H1 (cell line): ENCODE measurements at regions not wholly inside any gene's neighbourhood (a gene's known extent, or its start where the extent isn't known, plus 50 kb on each side); places are given as distances from the start of the nearest gene placed in this dataset.

ENCODE experiments used
- CTCF ChIA-PET: fragments of 300-600 bp; sonication (Branson Sonifier 250); formaldehyde crosslinking; loops from one replicate; lab custom pipeline; 2021; ENCODE audit not compliant: partially characterized antibody; lab: Charles Lee
- POLR2A ChIA-PET: fragments of 300-600 bp; sonication (Branson Sonifier 250); formaldehyde crosslinking; loops from one replicate; lab custom pipeline; 2021; ENCODE audit warnings: inconsistent platforms; ENCODE audit not compliant: partially characterized antibody; lab: Charles Lee
- DNase-seq, 2 experiments: peaks; one replicate each; pipeline versions ENCODE4 v3.0.0 to v3.0.0-alpha.2; 2010 to 2022; ENCODE audit warnings: low spot score in 2 of 2, low read depth in 1 of 2, mixed read lengths in 1 of 2
- FAIRE-seq: peaks from 2 replicates; lab custom pipeline; 2011; peaks lifted over from hg19 to GRCh38; lab: Jason Lieb, UNC
- H2AFZ ChIP-seq: 2 replicates; pipeline ENCODE4 v1.8.1; 2012; ENCODE audit warnings: low read length, inconsistent platforms
- H2AK5ac ChIP-seq: 2 replicates; pipeline ENCODE4 v1.6.1; 2013; ENCODE audit warnings: low read depth, low read length
- H2BK120ac ChIP-seq: replicated peaks from 2 replicates; pipeline ENCODE3; 2013; ENCODE audit warnings: low read depth, low read length, inconsistent platforms
- H2BK12ac ChIP-seq: 2 replicates; pipeline ENCODE4 v1.6.1; 2013; ENCODE audit warnings: low read depth, low read length
- H2BK15ac ChIP-seq: 2 replicates; pipeline ENCODE4 v1.6.1; 2013; ENCODE audit warnings: low read length
- H2BK20ac ChIP-seq: 2 replicates; pipeline ENCODE4 v1.6.1; 2013; ENCODE audit warnings: low read length
- H2BK5ac ChIP-seq: 2 replicates; pipeline ENCODE4 v1.6.1; 2013; ENCODE audit warnings: low read depth, low read length
- H3K14ac ChIP-seq: 2 replicates; pipeline ENCODE4 v1.6.1; 2013; ENCODE audit warnings: inconsistent platforms; ENCODE audit not compliant: insufficient read length
- H3K18ac ChIP-seq: 2 replicates; pipeline ENCODE4 v1.6.1; 2013; ENCODE audit warnings: low read length; ENCODE audit errors: extremely low read depth
- H3K23ac ChIP-seq: 2 replicates; pipeline ENCODE4 v1.6.1; 2013; ENCODE audit warnings: inconsistent platforms; ENCODE audit not compliant: insufficient read length
- H3K23me2 ChIP-seq: 2 replicates; pipeline ENCODE4 v1.6.1; 2013; ENCODE audit warnings: low read depth, low read length
- H3K27ac ChIP-seq: 2 replicates; pipeline ENCODE4 v1.6.1; 2011; ENCODE audit warnings: low read depth, low read length, inconsistent platforms
- H3K27me3 ChIP-seq, 4 experiments: replicated peaks in 1 of 4; 1 replicate in 1 of 4; 2 replicates in 3 of 4; pipeline versions ENCODE4 v1.6.1 to v1.8.1; 2011 to 2013; ENCODE audit warnings: low read length in 3 of 4, mild to moderate bottlenecking in 3 of 4, inconsistent platforms in 2 of 4, mixed read lengths in 2 of 4, moderate library complexity in 1 of 4; ENCODE audit not compliant: control insufficient read depth in 3 of 4, insufficient read depth in 3 of 4; ENCODE audit errors: extremely low read depth in 1 of 4
- H3K36me3 ChIP-seq, 4 experiments: 2 replicates each; pipeline versions ENCODE4 v1.6.1 to v1.8.1; 2011 to 2013; ENCODE audit warnings: mild to moderate bottlenecking in 4 of 4, low read length in 3 of 4, moderate library complexity in 2 of 4, control low read depth in 1 of 4, inconsistent platforms in 1 of 4; ENCODE audit not compliant: insufficient read depth in 4 of 4, control insufficient read depth in 2 of 4
- H3K4ac ChIP-seq: replicated peaks from 2 replicates; pipeline ENCODE3; 2013; ENCODE audit warnings: low read length, low read depth, mixed read lengths, inconsistent platforms; ENCODE audit not compliant: insufficient read length
- H3K4me1 ChIP-seq, 4 experiments: replicated peaks in 1 of 4; 1 replicate in 1 of 4; 2 replicates in 3 of 4; pipeline versions ENCODE4 v1.6.1 to v1.8.1; 2011 to 2013; ENCODE audit warnings: low read length in 3 of 4, inconsistent platforms in 2 of 4, mixed read lengths in 1 of 4; ENCODE audit not compliant: insufficient read depth in 4 of 4, control insufficient read depth in 3 of 4
- H3K4me2 ChIP-seq, 2 experiments: 2 replicates each; pipeline versions ENCODE4 v1.6.1 to v1.8.1; 2011 to 2013; ENCODE audit warnings: low read depth in 2 of 2, low read length in 2 of 2, control low read depth in 1 of 2, inconsistent platforms in 1 of 2, mild to moderate bottlenecking in 1 of 2; ENCODE audit not compliant: insufficient read depth in 1 of 2
- H3K4me3 ChIP-seq, 4 experiments: fragments of 200-600, 300-600 bp in 1 of 4; sonication (generic), shearing (Covaris generic), sonication (Bioruptor Twin) in 1 of 4; 2 replicates each; pipeline versions ENCODE4 v1.5.1 to v1.8.1; 2011 to 2016; ENCODE audit warnings: low read length in 4 of 4, low read depth in 3 of 4, control low read depth in 2 of 4, inconsistent platforms in 2 of 4, mild to moderate bottlenecking in 2 of 4, mixed read lengths in 1 of 4, moderate library complexity in 1 of 4; ENCODE audit not compliant: insufficient read depth in 2 of 4; ENCODE audit errors: extremely low read depth in 1 of 4
- H3K56ac ChIP-seq: replicated peaks from 2 replicates; pipeline ENCODE3; 2013; ENCODE audit warnings: low read depth, mild to moderate bottlenecking, mixed read lengths, low read length, inconsistent platforms; ENCODE audit not compliant: insufficient read length
- H3K79me1 ChIP-seq: 2 replicates; pipeline ENCODE4 v1.6.1; 2013; ENCODE audit warnings: low read depth, low read length, control low read depth
- H3K79me2 ChIP-seq, 2 experiments: 2 replicates each; pipeline versions ENCODE4 v1.6.1 to v1.8.1; 2012 to 2013; ENCODE audit warnings: low read length in 2 of 2, mild to moderate bottlenecking in 2 of 2, inconsistent platforms in 1 of 2; ENCODE audit not compliant: insufficient read depth in 2 of 2, control insufficient read depth in 1 of 2
- H3K9ac ChIP-seq, 4 experiments: replicated peaks in 1 of 4; 1 replicate in 1 of 4; 2 replicates in 3 of 4; pipeline versions ENCODE4 v1.6.1 to v1.8.1; 2011 to 2013; ENCODE audit warnings: low read depth in 3 of 4, low read length in 3 of 4, control low read depth in 2 of 4, mild to moderate bottlenecking in 2 of 4, moderate library complexity in 2 of 4, inconsistent platforms in 1 of 4; ENCODE audit errors: extremely low read depth in 1 of 4
- H3K9me3 ChIP-seq, 2 experiments: 2 replicates each; pipeline versions ENCODE4 v1.6.1 to v1.8.1; 2012 to 2013; ENCODE audit warnings: mild to moderate bottlenecking in 2 of 2, moderate library complexity in 2 of 2, control low read depth in 1 of 2, inconsistent platforms in 1 of 2, low read depth in 1 of 2, low read length in 1 of 2, mixed read lengths in 1 of 2; ENCODE audit not compliant: insufficient read depth in 2 of 2
- H4K20me1 ChIP-seq, 2 experiments: replicated peaks in 1 of 2; 2 replicates each; pipeline versions ENCODE3 to v1.8.1; 2011 to 2013; ENCODE audit warnings: inconsistent platforms in 2 of 2, low read length in 2 of 2, mild to moderate bottlenecking in 1 of 2; ENCODE audit not compliant: insufficient read depth in 2 of 2, control insufficient read depth in 1 of 2
- H4K5ac ChIP-seq: 2 replicates; pipeline ENCODE4 v1.6.1; 2013; ENCODE audit warnings: low read length, low read depth, mixed read lengths, inconsistent platforms; ENCODE audit not compliant: insufficient read length
- H4K8ac ChIP-seq: 2 replicates; pipeline ENCODE4 v1.8.0; 2013; ENCODE audit warnings: mild to moderate bottlenecking, moderate library complexity, low read length, inconsistent platforms; ENCODE audit not compliant: insufficient read depth; ENCODE audit errors: extremely low read depth
- H4K91ac ChIP-seq: replicated peaks from 2 replicates; pipeline ENCODE3; 2013; ENCODE audit warnings: low read length, mixed read lengths, inconsistent platforms; ENCODE audit not compliant: insufficient read length
- ASH2L ChIP-seq: fragments of 200-600, 300-600 bp; sonication (generic); IDR thresholded peaks from one replicate; pipeline ENCODE4 v1.7.1; 2017; ENCODE audit warnings: low read length
- BCL11A ChIP-seq, 2 experiments: IDR thresholded peaks; one replicate each; pipeline ENCODE4 v1.6.1; 2011; ENCODE audit warnings: low read depth in 2 of 2, low read length in 2 of 2, mild to moderate bottlenecking in 2 of 2
- CHD2 ChIP-seq: IDR thresholded peaks from 2 replicates; pipeline ENCODE4 v1.6.1; 2012; ENCODE audit warnings: low read length, improper control_type of control experiment
- CTBP2 ChIP-seq: IDR thresholded peaks from 2 replicates; pipeline ENCODE4 v1.7.0; 2011; ENCODE audit warnings: borderline replicate concordance, mild to moderate bottlenecking, moderate library complexity, mixed read lengths, low read length; ENCODE audit not compliant: insufficient read depth, insufficient read length
- EGR1 ChIP-seq: IDR thresholded peaks from 2 replicates; pipeline ENCODE4 v1.6.1; 2011; ENCODE audit warnings: low read depth, low read length, borderline replicate concordance
- EP300 ChIP-seq, 2 experiments: IDR thresholded peaks; 1 replicate in 1 of 2; 2 replicates in 1 of 2; pipeline ENCODE4 v1.6.1; 2011 to 2012; ENCODE audit warnings: low read depth in 2 of 2, low read length in 2 of 2, mild to moderate bottlenecking in 2 of 2, borderline replicate concordance in 1 of 2, inconsistent platforms in 1 of 2, moderate library complexity in 1 of 2
- EZH2 ChIP-seq: fragments of 200-600 bp; sonication (generic); IDR thresholded peaks from 2 replicates; pipeline ENCODE4 v1.7.1; 2012; ENCODE audit warnings: low read depth, mild to moderate bottlenecking, moderate library complexity, low read length, inconsistent platforms; ENCODE audit not compliant: severe bottlenecking
- JUND ChIP-seq: IDR thresholded peaks from 2 replicates; pipeline ENCODE4 v1.6.1; 2011; ENCODE audit warnings: mild to moderate bottlenecking, improper control_type of control experiment, low read length
- NANOG ChIP-seq: IDR thresholded peaks from 2 replicates; pipeline ENCODE4 v1.6.1; 2011; ENCODE audit warnings: low read length, low read depth, mild to moderate bottlenecking, inconsistent platforms; ENCODE audit not compliant: insufficient read depth, poor library complexity, severe bottlenecking
- SIN3A ChIP-seq, 2 experiments: IDR thresholded peaks in 1 of 2; conservative IDR thresholded peaks in 1 of 2; 2 replicates each; pipeline ENCODE4 v1.6.1; 2011 to 2012; ENCODE audit warnings: low read length in 2 of 2, improper control_type of control experiment in 1 of 2, low read depth in 1 of 2, mild to moderate bottlenecking in 1 of 2
- ZNF274 ChIP-seq: IDR thresholded peaks from 2 replicates; pipeline ENCODE4 v1.7.0; 2012; ENCODE audit warnings: low read length, borderline replicate concordance; ENCODE audit errors: extremely low read depth
- WGBS, 2 experiments: shearing (Covaris generic) in 1 of 2; methylation state at CpG; one replicate each; pipeline versions ENCODE4 v1.1.6 to v1.1.7; 2013 to 2015; ENCODE audit warnings: low lambda C conversion rate in 2 of 2, mixed read lengths in 2 of 2, inconsistent platforms in 1 of 2, low coverage in 1 of 2, missing lambda C conversion rate in 1 of 2; ENCODE audit not compliant: insufficient replicate concordance in 2 of 2, insufficient coverage in 1 of 2, insufficient read length in 1 of 2; ENCODE audit errors: extremely low coverage in 1 of 2, missing lambda C conversion rate in 1 of 2; 5-methylcytosine and 5-hydroxymethylcytosine counted together
- TF ChIP-seq, protein P1 (sequence below): IDR thresholded peaks from 2 replicates; pipeline ENCODE4 v1.6.1; 2011; ENCODE audit warnings: low read depth, mild to moderate bottlenecking, low read length; ENCODE audit not compliant: insufficient read depth

GRCh38 chr3:109927161-109927560, 589.8 kb upstream of the DPPA4 start:
- WGBS, 2 experiments: 89% methylated on average over 2 of the region's 2 CpGs; no CpG with 5 or more reads in 1 of the 2 experiments
- Histone ChIP-seq H3K27ac (no peak overlapping the region), H2BK5ac (no peak overlapping the region), H3K56ac (no peak overlapping the region), H4K8ac (no peak overlapping the region), H2BK15ac (no peak overlapping the region), H3K4ac (no peak overlapping the region), H4K91ac (no peak overlapping the region), H3K23ac (no peak overlapping the region), H3K4me2 (no peak overlapping the region), H2BK20ac (no peak overlapping the region), H3K27me3 (no peaks in the 10 kb centered on the region), H2AFZ (no peak overlapping the region), H3K4me1 (no peaks in the 10 kb centered on the region; a peak in 1 of 7 replicates), H3K18ac (no peak overlapping the region; the same call in 1 of the 2 replicates), H3K36me3 (no peaks in the 10 kb centered on the region), H2BK120ac (no peak overlapping the region), H4K5ac (no peak overlapping the region), H3K4me3 (no peak overlapping the region), H3K79me2 (no peaks in the 10 kb centered on the region), H3K9me3 (no peaks in the 10 kb centered on the region), H2AK5ac (no peak overlapping the region), H2BK12ac (no peak overlapping the region), H4K20me1 (no peaks in the 10 kb centered on the region), H3K9ac (no peak overlapping the region), H3K14ac (no peak overlapping the region), H3K79me1 (no peaks in the 10 kb centered on the region), H3K23me2 (no peaks in the 10 kb centered on the region)
- DNase-seq (no peak), FAIRE-seq (no peak)
- POLR2A ChIA-PET: no interaction called here
- CTCF ChIA-PET: interaction anchor here (1.2 kb wide), 1 partner anchor 41 kb away, joined by 3 read pairs; no protein-coding TSS in a partner anchor
- TF ChIP-seq EGR1 (no peak), EP300 (IDR thresholded peaks at IDR 0.05; ENCODE audit: borderline replicate concordance in 1 of 2, low read depth in 2 of 2, low read length in 2 of 2) (no peak), CHD2 (no peak), ZNF274 (no peak), ASH2L (no peak), EZH2 (no peak), NANOG (no peak), JUND (no peak), BCL11A (IDR thresholded peaks at IDR 0.05; ENCODE audit: low read depth in 2 of 2, low read length in 2 of 2) (no peak), CTBP2 (no peak), SIN3A (conservative IDR thresholded peaks at IDR 0.05 in 1 of 2, IDR thresholded peaks at IDR 0.05 in 1 of 2; ENCODE audit: low read depth in 1 of 2, low read length in 2 of 2) (no peak)
- TF ChIP-seq, protein P1, sequence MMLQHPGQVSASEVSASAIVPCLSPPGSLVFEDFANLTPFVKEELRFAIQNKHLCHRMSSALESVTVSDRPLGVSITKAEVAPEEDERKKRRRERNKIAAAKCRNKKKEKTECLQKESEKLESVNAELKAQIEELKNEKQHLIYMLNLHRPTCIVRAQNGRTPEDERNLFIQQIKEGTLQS: no peak
